ENCODE measurements at regions not wholly inside any gene's neighbourhood (a gene's known extent, or its start where the extent isn't known, plus 50 kb on each side); places are given as distances from the start of the nearest gene placed in this dataset.
"Not testable (repeated sequence)": the region's sequence is repeated elsewhere in the genome, so short reads cannot be mapped to it uniquely, and the experiment has no call there.

DNA sequence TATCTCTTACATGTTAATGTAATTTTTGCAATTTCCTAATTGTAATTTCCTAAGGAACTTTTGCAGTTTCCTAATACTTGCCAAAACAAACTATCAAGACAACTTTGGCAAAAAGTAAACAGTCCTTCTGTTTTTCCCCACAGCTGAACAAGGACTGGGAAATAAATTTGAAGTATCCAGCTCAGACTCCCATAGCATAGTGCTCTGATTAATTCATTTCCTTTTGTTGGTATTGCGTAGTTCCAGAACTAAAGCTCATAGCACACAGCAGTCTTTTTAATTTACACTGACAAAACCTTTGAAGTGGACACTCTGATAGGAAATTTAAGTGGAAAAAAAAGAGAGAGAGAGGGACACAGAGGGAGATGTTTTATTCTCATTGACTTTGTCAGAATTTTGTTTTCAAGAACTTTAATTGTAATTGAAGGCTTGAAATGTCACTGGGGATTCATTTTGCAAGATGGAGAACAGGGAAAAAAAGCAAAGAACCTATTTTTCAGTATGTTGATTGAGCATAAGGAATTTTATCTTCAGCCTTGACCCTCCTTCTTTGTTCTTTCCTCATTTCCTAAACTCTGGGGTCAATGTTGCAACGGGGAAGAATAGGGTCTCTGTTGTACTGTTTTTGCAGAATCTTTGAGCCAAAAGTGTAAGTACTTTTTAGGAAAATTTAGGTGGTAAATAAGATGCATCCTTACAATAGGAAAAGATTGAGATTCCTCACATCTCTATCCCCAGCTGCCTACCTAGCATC, 232.2 kb upstream of the NPSR1 start:
- TF ChIP-seq, protein P1, sequence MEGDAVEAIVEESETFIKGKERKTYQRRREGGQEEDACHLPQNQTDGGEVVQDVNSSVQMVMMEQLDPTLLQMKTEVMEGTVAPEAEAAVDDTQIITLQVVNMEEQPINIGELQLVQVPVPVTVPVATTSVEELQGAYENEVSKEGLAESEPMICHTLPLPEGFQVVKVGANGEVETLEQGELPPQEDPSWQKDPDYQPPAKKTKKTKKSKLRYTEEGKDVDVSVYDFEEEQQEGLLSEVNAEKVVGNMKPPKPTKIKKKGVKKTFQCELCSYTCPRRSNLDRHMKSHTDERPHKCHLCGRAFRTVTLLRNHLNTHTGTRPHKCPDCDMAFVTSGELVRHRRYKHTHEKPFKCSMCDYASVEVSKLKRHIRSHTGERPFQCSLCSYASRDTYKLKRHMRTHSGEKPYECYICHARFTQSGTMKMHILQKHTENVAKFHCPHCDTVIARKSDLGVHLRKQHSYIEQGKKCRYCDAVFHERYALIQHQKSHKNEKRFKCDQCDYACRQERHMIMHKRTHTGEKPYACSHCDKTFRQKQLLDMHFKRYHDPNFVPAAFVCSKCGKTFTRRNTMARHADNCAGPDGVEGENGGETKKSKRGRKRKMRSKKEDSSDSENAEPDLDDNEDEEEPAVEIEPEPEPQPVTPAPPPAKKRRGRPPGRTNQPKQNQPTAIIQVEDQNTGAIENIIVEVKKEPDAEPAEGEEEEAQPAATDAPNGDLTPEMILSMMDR (IDR thresholded peaks at IDR 0.05; ENCODE audit: low read depth, low read length): no peak
- no peak overlapping the region for H3K4me3 ChIP-seq (ENCODE audit: low read depth, low read length)

DNA sequence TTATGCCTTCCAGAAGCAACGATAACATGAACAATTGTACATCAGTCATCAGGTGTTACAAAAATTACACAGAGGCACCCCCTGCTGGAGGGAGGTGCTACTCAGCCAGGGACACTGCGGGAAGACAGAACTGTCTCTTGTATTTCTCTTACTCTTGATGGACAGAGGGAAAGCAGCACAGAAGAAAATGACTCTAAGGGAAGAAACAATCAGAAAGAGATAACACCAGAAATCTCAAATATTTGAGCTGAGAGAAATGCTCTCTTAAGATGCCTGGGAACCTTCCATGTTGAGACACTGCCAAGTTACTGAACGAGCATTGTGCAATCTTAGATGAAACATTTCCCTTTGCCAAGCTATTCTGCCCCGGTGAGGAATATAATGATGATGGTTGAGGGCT, 227.6 kb upstream of the NPSR1 start:
- TF ChIP-seq, protein P1 (IDR thresholded peaks at IDR 0.05; ENCODE audit: low read depth, low read length): no peak
- H3K4me3 ChIP-seq (ENCODE audit: low read depth, low read length): no peak overlapping the region

DNA sequence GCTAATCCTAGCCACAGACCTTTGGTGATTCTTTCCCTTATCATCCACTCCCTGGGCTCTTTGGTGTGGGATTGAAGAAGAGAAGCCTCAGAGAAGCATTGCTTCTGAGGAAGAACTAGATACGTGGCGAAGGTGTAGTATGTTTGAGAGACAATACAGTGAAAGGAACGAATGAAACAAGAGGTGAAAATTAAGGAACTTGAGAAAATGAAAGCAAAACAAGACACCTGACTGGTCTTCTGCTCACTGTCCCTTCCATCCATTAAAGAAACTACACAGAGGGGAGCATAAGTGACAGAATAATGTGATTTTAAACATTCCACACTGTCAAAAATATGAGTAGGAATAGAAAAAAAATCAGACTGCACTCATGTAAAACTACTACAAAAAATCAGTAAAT, 219.6 kb upstream of the NPSR1 start:
- TF ChIP-seq, protein P1 (IDR thresholded peaks at IDR 0.05; ENCODE audit: low read depth, low read length): no peak
- no peak overlapping the region for H3K4me3 ChIP-seq (ENCODE audit: low read depth, low read length)

DNA sequence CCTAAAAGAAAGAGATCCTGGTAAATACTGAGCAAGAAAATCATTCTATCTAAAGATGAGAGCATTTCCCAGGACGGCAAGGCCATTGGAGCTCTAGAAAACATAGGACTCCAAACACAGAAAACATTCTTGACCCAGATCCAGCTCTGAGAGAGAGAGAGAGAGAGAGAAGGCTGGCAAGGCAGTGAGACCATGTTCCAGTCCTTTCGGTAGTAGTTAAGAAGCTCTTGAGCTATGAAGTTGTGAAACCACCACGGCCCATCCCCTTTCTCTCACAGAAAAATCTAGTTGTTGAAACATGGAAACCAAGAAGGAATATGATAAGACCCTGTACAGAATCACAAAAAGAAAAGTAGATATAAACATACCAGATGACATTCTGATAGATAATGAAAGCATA, 212.4 kb upstream of the NPSR1 start:
- no peak overlapping the region for H3K4me3 ChIP-seq (ENCODE audit: low read depth, low read length)
- TF ChIP-seq, protein P1 (IDR thresholded peaks at IDR 0.05; ENCODE audit: low read depth, low read length): no peak

DNA sequence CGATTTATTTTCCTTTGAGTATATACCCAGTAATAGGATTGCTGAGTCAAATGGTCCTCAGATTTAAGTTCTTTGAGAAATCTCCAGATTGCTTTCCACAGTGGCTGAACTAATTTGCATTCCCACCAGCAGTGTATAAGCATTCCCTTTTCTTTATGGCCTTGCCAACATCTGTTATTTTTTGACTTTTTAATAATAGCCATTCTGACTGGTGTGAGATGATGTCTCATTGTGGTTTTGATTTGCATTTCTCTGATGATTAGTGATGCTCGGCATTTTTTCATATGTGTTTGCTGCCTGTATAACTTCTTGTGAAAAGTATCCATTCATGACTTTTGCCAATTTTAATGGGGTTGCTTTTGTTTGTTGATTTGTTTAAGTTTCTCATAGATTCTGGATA, 209.5 kb upstream of the NPSR1 start:
- H3K4me3 ChIP-seq (ENCODE audit: low read depth, low read length): not testable (repeated sequence)

DNA sequence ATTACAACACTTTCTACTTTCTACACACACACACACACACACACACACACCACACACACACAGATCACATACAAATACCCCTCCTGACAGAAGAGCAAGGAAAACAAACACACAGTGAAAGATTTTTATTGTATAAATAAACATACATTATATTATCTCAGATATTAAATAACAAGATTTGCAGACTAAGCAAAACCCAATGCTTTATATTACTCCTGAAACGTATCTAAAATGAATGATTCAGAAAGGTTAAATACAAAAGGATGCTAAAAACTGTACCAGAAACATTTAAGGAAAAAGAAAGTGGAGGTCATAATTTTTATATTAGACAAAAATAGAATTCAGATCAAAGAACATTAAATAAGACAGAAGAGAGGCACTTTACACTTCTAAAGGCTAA, 208.3 kb upstream of the NPSR1 start:
- TF ChIP-seq, protein P1 (IDR thresholded peaks at IDR 0.05; ENCODE audit: low read depth, low read length): no peak
- H3K4me3 ChIP-seq (ENCODE audit: low read depth, low read length): no peak overlapping the region

DNA sequence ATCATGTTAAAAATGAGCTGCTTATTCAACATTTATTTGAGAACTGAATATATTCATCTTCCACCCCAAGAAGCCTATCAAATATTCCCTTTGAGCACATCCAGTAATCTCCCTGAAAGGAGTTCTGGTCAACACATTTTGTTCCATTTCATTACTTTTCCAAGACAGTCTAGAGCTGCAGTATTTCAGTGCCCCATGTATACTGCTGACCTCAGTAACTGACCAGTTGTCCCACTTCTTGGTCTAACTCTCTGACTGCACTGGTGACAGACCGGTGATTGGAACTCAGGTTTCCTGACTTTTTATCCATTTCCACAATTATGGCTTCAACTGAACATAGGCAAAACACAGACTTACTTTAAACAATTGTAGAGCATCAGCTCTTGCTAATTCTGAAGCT, 206.8 kb upstream of the NPSR1 start:
- no peak overlapping the region for H3K4me3 ChIP-seq (ENCODE audit: low read depth, low read length)
- TF ChIP-seq, protein P1 (IDR thresholded peaks at IDR 0.05; ENCODE audit: low read depth, low read length): no peak

DNA sequence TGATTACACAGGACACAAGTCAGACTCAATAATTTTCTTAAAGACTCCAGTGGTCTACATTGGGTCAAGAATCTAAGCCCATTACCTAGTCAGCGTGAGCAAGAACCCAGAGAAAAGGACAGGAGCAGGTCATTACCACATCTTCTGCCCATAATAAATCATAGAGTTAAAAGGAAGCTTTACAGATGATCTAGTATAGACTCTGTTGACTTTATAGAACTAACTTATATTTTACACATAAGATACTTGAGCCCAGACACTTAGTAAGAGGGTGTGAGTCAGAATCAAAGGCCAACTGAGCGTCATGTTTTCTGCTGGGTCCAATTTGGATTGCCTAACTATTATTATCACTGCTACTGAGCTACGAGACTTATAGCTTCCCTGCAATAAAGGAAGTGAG, 206.1 kb upstream of the NPSR1 start:
- H3K4me3 ChIP-seq (ENCODE audit: low read depth, low read length): no peak overlapping the region
- TF ChIP-seq, protein P1 (IDR thresholded peaks at IDR 0.05; ENCODE audit: low read depth, low read length): no peak

Data from WI38 (cell line).